GM12878 (cell line): ENCODE measurements at regions not wholly inside any gene's neighbourhood (a gene's known extent, or its start where the extent isn't known, plus 50 kb on each side); places are given as distances from the start of the nearest gene placed in this dataset.

Experiments
- ATAC-seq: fragments of 200-7000 bp; cut with Tn5 transposase; 3 replicates; pipeline ENCODE4 v1.9.1; 2020; ENCODE audit warnings: mild to moderate bottlenecking, moderate library complexity
- BruUV-seq: library from RNA; stranded (reverse); fragments of 400-500 nt; replicated peaks from 2 replicates; lab custom pipeline; 2021; lab: Mats Ljungman, UMichigan
- CTCF ChIA-PET: fragments of 300-600 bp; sonication (Branson Sonifier 250); formaldehyde crosslinking; extraction: SDS; loops from one replicate; lab custom pipeline; 2021; ENCODE audit warnings: inconsistent platforms; lab: Yijun Ruan, JAX
- POLR2A ChIA-PET: fragments of 350-600 bp; formaldehyde crosslinking; extraction: SDS; loops from one replicate; lab custom pipeline; 2021; ENCODE audit warnings: inconsistent platforms; lab: Charles Lee
- RAD21 ChIA-PET: fragments of 300-600 bp; sonication (Branson Sonifier 250); formaldehyde crosslinking; loops from one replicate; lab custom pipeline; 2023; ENCODE audit warnings: antibody characterized with exemption; ENCODE audit not compliant: unreplicated experiment; lab: Charles Lee
- SMC1A ChIA-PET: fragments of 300-600 bp; sonication (Branson Sonifier 250); formaldehyde crosslinking; loops from one replicate; lab custom pipeline; 2023; ENCODE audit not compliant: unreplicated experiment, uncharacterized antibody; lab: Charles Lee
- DNase-seq: peaks from one replicate; pipeline ENCODE4 v3.0.0-alpha.2; 2011; ENCODE audit warnings: low read depth, low spot score
- FAIRE-seq: peaks from 3 replicates; lab custom pipeline; 2011; peaks lifted over from hg19 to GRCh38; lab: Jason Lieb, UNC
- H2AFZ ChIP-seq: 2 replicates; pipeline ENCODE4 v1.6.0; 2011; ENCODE audit warnings: low read depth, low read length, control low read depth; ENCODE audit not compliant: control insufficient read depth
- H3K27ac ChIP-seq: 2 replicates; pipeline ENCODE4 v1.5.1; 2011; ENCODE audit warnings: control low read depth; ENCODE audit not compliant: control insufficient read depth, insufficient read depth
- H3K27me3 ChIP-seq, 2 experiments: replicated peaks in 1 of 2; 2 replicates each; pipeline versions ENCODE4 v1.6.0 to v1.6.1; 2011; ENCODE audit warnings: low read length in 1 of 2; ENCODE audit not compliant: control insufficient read depth in 2 of 2, insufficient read depth in 2 of 2
- H3K36me3 ChIP-seq, 2 experiments: 2 replicates each; pipeline ENCODE4 v1.5.1; 2011; ENCODE audit warnings: low read length in 1 of 2; ENCODE audit not compliant: control insufficient read depth in 2 of 2, insufficient read depth in 2 of 2
- H3K4me1 ChIP-seq: 2 replicates; pipeline ENCODE4 v1.6.1; 2011; ENCODE audit warnings: mild to moderate bottlenecking, low read length, moderate library complexity, mixed read lengths; ENCODE audit not compliant: control insufficient read depth, insufficient read depth
- H3K4me2 ChIP-seq: 2 replicates; pipeline ENCODE4 v1.6.0; 2011; ENCODE audit warnings: control low read depth; ENCODE audit not compliant: control insufficient read depth, insufficient read depth
- H3K4me3 ChIP-seq: fragments of 200-600 bp; sonication (generic); 2 replicates; pipeline ENCODE4 v1.5.1; 2016
- H3K79me2 ChIP-seq: 2 replicates; pipeline ENCODE4 v1.6.0; 2011; ENCODE audit warnings: low read length; ENCODE audit not compliant: control insufficient read depth, insufficient read depth
- H3K9ac ChIP-seq: 2 replicates; pipeline ENCODE4 v1.8.0; 2011; ENCODE audit warnings: low read length, control low read depth, mixed read lengths; ENCODE audit not compliant: control insufficient read depth, insufficient read depth
- H3K9me3 ChIP-seq: replicated peaks from 3 replicates; pipeline ENCODE4 v1.5.1; 2011; ENCODE audit warnings: mild to moderate bottlenecking, low read length; ENCODE audit not compliant: control insufficient read depth, insufficient read depth
- H4K20me1 ChIP-seq: 2 replicates; pipeline ENCODE4 v1.6.0; 2011; ENCODE audit not compliant: control insufficient read depth, insufficient read depth
- ETV6 ChIP-seq, 2 experiments: fragments of 450-650 bp in 1 of 2; IDR thresholded peaks in 1 of 2; conservative IDR thresholded peaks in 1 of 2; 2 replicates each; pipeline ENCODE4 v1.6.1; 2014; ENCODE audit warnings: antibody characterized with exemption in 1 of 2, borderline replicate concordance in 1 of 2, low read depth in 1 of 2, mild to moderate bottlenecking in 1 of 2, moderate library complexity in 1 of 2
- LARP7 ChIP-seq: fragments of 450-650 bp; IDR thresholded peaks from 2 replicates; pipeline ENCODE4 v1.6.1; 2017; ENCODE audit warnings: mild to moderate bottlenecking
- MYC ChIP-seq: IDR thresholded peaks from 2 replicates; pipeline ENCODE4 v1.6.1; 2011; ENCODE audit warnings: mild to moderate bottlenecking, low read length, moderate library complexity, inconsistent platforms; ENCODE audit not compliant: insufficient read depth, insufficient replicate concordance, insufficient read length, severe bottlenecking
- SMC3 ChIP-seq: IDR thresholded peaks from 2 replicates; pipeline ENCODE4 v1.6.1; 2011; ENCODE audit warnings: low read length, improper control_type of control experiment, borderline replicate concordance
- WGBS: methylation state at CpG from one replicate; pipeline ENCODE4 v1.1.6; 2016; ENCODE audit warnings: low lambda C conversion rate; ENCODE audit not compliant: insufficient replicate concordance, insufficient coverage; ENCODE audit errors: missing lambda C conversion rate; 5-methylcytosine and 5-hydroxymethylcytosine counted together
- in situ Hi-C: fragments of 300-500 bp; cut with MboI; formaldehyde crosslinking; loops from 9 replicates; pipeline ENCODE4 v1.14.3; 2018; ENCODE audit warnings: mixed read lengths
- intact Hi-C: fragments of 100-400 bp; cut with micrococcal nuclease; formaldehyde crosslinking; loops from one replicate; pipeline ENCODE4 v1.14.2; 2022; ENCODE audit not compliant: unreplicated experiment
- TF ChIP-seq, protein P1 (sequence below): IDR thresholded peaks from 2 replicates; pipeline ENCODE4 v1.6.1; 2012; ENCODE audit warnings: mild to moderate bottlenecking, low read depth, low read length
- TF ChIP-seq, protein P2 (sequence below): fragments of 450-650 bp; IDR thresholded peaks from 2 replicates; pipeline ENCODE4 v1.6.1; 2017; ENCODE audit warnings: low read depth, mild to moderate bottlenecking, moderate library complexity
- TF ChIP-seq, protein P3 (sequence below): IDR thresholded peaks from 2 replicates; pipeline ENCODE4 v1.6.1; 2012; ENCODE audit warnings: low read depth, low read length, improper control_type of control experiment
- TF ChIP-seq, protein P4 (sequence below), 3 experiments: IDR thresholded peaks in 2 of 3; conservative IDR thresholded peaks in 1 of 3; 2 replicates each; pipeline ENCODE4 v1.5.1; 2011; ENCODE audit warnings: low read depth in 3 of 3, low read length in 3 of 3, mild to moderate bottlenecking in 3 of 3, control low read depth in 2 of 3, moderate library complexity in 2 of 3, inconsistent platforms in 1 of 3, mixed read lengths in 1 of 3; ENCODE audit not compliant: control insufficient read depth in 2 of 3, insufficient read depth in 1 of 3; ENCODE audit errors: extremely low read depth in 1 of 3

DNA sequence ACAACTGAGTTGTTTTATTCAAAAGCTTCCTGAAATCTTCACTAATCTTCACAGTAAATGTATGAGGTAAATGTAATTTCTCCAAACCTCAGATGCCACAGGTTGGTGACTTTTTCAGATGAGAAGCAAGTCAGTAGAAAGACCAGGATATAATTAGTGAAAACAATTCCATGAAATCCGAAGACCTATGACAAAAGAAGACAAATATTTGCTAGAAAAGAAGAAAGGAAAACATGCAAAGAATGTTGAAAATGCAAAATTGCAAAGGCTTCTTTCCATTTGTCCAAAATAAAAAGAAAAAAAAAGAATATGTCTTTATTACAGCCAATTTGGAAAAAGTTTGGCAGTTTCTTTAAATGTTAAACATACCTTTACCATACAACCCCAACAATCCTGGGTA is 88.3 kb upstream of the MYRIP start (continued):
- TF ChIP-seq ETV6 (conservative IDR thresholded peaks at IDR 0.05 in 1 of 2, IDR thresholded peaks at IDR 0.05 in 1 of 2; ENCODE audit: borderline replicate concordance in 1 of 2, low read depth in 1 of 2) (no peak), LARP7 (no peak)
- TF ChIP-seq, protein P1, sequence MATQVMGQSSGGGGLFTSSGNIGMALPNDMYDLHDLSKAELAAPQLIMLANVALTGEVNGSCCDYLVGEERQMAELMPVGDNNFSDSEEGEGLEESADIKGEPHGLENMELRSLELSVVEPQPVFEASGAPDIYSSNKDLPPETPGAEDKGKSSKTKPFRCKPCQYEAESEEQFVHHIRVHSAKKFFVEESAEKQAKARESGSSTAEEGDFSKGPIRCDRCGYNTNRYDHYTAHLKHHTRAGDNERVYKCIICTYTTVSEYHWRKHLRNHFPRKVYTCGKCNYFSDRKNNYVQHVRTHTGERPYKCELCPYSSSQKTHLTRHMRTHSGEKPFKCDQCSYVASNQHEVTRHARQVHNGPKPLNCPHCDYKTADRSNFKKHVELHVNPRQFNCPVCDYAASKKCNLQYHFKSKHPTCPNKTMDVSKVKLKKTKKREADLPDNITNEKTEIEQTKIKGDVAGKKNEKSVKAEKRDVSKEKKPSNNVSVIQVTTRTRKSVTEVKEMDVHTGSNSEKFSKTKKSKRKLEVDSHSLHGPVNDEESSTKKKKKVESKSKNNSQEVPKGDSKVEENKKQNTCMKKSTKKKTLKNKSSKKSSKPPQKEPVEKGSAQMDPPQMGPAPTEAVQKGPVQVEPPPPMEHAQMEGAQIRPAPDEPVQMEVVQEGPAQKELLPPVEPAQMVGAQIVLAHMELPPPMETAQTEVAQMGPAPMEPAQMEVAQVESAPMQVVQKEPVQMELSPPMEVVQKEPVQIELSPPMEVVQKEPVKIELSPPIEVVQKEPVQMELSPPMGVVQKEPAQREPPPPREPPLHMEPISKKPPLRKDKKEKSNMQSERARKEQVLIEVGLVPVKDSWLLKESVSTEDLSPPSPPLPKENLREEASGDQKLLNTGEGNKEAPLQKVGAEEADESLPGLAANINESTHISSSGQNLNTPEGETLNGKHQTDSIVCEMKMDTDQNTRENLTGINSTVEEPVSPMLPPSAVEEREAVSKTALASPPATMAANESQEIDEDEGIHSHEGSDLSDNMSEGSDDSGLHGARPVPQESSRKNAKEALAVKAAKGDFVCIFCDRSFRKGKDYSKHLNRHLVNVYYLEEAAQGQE: no peak
- TF ChIP-seq, protein P2, sequence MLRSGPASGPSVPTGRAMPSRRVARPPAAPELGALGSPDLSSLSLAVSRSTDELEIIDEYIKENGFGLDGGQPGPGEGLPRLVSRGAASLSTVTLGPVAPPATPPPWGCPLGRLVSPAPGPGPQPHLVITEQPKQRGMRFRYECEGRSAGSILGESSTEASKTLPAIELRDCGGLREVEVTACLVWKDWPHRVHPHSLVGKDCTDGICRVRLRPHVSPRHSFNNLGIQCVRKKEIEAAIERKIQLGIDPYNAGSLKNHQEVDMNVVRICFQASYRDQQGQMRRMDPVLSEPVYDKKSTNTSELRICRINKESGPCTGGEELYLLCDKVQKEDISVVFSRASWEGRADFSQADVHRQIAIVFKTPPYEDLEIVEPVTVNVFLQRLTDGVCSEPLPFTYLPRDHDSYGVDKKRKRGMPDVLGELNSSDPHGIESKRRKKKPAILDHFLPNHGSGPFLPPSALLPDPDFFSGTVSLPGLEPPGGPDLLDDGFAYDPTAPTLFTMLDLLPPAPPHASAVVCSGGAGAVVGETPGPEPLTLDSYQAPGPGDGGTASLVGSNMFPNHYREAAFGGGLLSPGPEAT: no peak
- TF ChIP-seq, all 136 proteins: peak for 0

DNA sequence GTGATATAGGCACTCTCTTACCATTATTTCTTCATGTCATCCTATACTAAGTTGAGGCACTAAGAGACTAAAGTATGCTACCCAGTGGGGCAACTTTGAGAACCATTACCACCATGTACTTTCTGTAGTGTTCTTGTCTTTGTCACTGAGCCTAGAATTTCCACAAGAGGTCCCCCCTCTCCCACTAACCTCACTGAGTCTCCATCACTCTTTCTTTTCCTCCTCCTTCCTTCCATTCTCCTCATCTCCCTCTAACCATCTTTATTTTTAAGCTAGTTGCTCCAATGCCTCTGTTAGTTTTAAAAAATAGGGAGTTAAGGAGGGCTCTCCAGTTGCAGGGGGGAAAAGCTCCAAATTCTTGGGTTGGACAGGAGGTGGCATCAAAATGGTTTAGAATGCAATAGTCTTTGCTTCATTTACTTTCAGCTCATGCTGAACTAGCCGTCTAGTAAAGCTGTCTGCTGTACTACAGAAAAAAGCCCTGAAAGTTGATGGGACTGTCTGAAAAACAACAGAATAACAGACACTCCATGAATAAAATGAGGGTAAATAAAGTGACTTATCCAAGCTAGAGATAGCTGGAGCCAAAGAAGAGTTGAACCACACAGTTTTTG is 85.1 kb upstream of the MYRIP start:
- ChIA-PET SMC1A (interaction anchor here (0.7 to 2.1 kb wide), 4 partner anchors 455 to 593 kb away, joined by 3 to 7 read pairs (median 4); no protein-coding TSS in a partner anchor), RAD21 (no interaction called here), POLR2A (no interaction called here)
- Histone ChIP-seq H3K27me3 (no peaks in the 10 kb centered on the region), H3K79me2 (no peaks in the 10 kb centered on the region), H3K9ac (no peak overlapping the region), H3K4me2 (no peak overlapping the region), H3K27ac (no peak overlapping the region), H2AFZ (no peak overlapping the region)
- in situ Hi-C loops: no loop called here
- TF ChIP-seq, protein P3, sequence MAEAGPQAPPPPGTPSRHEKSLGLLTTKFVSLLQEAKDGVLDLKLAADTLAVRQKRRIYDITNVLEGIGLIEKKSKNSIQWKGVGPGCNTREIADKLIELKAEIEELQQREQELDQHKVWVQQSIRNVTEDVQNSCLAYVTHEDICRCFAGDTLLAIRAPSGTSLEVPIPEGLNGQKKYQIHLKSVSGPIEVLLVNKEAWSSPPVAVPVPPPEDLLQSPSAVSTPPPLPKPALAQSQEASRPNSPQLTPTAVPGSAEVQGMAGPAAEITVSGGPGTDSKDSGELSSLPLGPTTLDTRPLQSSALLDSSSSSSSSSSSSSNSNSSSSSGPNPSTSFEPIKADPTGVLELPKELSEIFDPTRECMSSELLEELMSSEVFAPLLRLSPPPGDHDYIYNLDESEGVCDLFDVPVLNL: no peak
- TF ChIP-seq SMC3 (peak; percentile 5; the same call in 1 of the 2 replicates), MYC (no peak)
- TF ChIP-seq, protein P4, sequence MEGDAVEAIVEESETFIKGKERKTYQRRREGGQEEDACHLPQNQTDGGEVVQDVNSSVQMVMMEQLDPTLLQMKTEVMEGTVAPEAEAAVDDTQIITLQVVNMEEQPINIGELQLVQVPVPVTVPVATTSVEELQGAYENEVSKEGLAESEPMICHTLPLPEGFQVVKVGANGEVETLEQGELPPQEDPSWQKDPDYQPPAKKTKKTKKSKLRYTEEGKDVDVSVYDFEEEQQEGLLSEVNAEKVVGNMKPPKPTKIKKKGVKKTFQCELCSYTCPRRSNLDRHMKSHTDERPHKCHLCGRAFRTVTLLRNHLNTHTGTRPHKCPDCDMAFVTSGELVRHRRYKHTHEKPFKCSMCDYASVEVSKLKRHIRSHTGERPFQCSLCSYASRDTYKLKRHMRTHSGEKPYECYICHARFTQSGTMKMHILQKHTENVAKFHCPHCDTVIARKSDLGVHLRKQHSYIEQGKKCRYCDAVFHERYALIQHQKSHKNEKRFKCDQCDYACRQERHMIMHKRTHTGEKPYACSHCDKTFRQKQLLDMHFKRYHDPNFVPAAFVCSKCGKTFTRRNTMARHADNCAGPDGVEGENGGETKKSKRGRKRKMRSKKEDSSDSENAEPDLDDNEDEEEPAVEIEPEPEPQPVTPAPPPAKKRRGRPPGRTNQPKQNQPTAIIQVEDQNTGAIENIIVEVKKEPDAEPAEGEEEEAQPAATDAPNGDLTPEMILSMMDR (IDR thresholded peaks at IDR 0.05 in 2 of 3, conservative IDR thresholded peaks at IDR 0.05 in 1 of 3; ENCODE audit: control insufficient read depth in 2 of 3, extremely low read depth in 1 of 3, insufficient read depth in 1 of 3, low read depth in 3 of 3, low read length in 3 of 3): peak; percentile 8 to 25 (median 23); a peak in 2 of 6 replicates
- TF ChIP-seq, all 136 proteins: peak for 2
- no peaks in the 10 kb centered on the region for H3K9me3 ChIP-seq
- H4K20me1 ChIP-seq: no peaks in the 10 kb centered on the region
- intact Hi-C loops: loop anchor here (2.0 kb wide), 1 partner anchor 454 kb away; no protein-coding TSS in a partner anchor
- CTCF ChIA-PET: interaction anchor here (0.7 to 1.1 kb wide), 3 partner anchors 33 to 455 kb away, joined by 3 to 5 read pairs (median 3); no protein-coding TSS in a partner anchor
- no peak overlapping the region for H3K4me3 ChIP-seq
- 6% methylated on average over 1 of the region's 1 CpG for WGBS
- no peaks in the 10 kb centered on the region for H3K4me1 ChIP-seq
- no peak for FAIRE-seq
- no peak for DNase-seq
- no peaks in the 10 kb centered on the region for H3K36me3 ChIP-seq
- no TSS peak for BruUV-seq
- no peak for ATAC-seq
